22Rv1 (cell line): ENCODE measurements at regions not wholly inside any gene's neighbourhood (a gene's known extent, or its start where the extent isn't known, plus 50 kb on each side); places are given as distances from the start of the nearest gene placed in this dataset.

Source experiments
- ZFX ChIP-seq: fragments of 450-650 bp; IDR thresholded peaks from 2 replicates; pipeline ENCODE4 v1.6.1; 2017; ENCODE audit warnings: antibody characterized with exemption, borderline replicate concordance
- TF ChIP-seq, protein P1 (sequence below): fragments of 450-650 bp; IDR thresholded peaks from 2 replicates; pipeline ENCODE4 v1.5.1; 2017; ENCODE audit warnings: mild to moderate bottlenecking

- TF ChIP-seq, protein P1, sequence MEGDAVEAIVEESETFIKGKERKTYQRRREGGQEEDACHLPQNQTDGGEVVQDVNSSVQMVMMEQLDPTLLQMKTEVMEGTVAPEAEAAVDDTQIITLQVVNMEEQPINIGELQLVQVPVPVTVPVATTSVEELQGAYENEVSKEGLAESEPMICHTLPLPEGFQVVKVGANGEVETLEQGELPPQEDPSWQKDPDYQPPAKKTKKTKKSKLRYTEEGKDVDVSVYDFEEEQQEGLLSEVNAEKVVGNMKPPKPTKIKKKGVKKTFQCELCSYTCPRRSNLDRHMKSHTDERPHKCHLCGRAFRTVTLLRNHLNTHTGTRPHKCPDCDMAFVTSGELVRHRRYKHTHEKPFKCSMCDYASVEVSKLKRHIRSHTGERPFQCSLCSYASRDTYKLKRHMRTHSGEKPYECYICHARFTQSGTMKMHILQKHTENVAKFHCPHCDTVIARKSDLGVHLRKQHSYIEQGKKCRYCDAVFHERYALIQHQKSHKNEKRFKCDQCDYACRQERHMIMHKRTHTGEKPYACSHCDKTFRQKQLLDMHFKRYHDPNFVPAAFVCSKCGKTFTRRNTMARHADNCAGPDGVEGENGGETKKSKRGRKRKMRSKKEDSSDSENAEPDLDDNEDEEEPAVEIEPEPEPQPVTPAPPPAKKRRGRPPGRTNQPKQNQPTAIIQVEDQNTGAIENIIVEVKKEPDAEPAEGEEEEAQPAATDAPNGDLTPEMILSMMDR: no peak
- TF ChIP-seq ZFX: no peak
Observed at GRCh38 chr7:41183741-41184140, 519.1 kb downstream of the INHBA start.
